A673 (cell line): ENCODE measurements at regions not wholly inside any gene's neighbourhood (a gene's known extent, or its start where the extent isn't known, plus 50 kb on each side); places are given as distances from the start of the nearest gene placed in this dataset.

ENCODE experiments used
- BruUV-seq: library from RNA; stranded (reverse); fragments of 400-500 nt; replicated peaks from 2 replicates; lab custom pipeline; 2021; lab: Mats Ljungman, UMichigan
- CTCF ChIA-PET: fragments of 300-600 bp; sonication (Branson Sonifier 250); formaldehyde crosslinking; loops from one replicate; lab custom pipeline; 2022; ENCODE audit warnings: antibody characterized with exemption; lab: Charles Lee
- POLR2A ChIA-PET: fragments of 300-600 bp; sonication (Branson Sonifier 250); formaldehyde crosslinking; loops from one replicate; lab custom pipeline; 2022; ENCODE audit warnings: antibody characterized with exemption; ENCODE audit not compliant: low non-redundant PET; lab: Charles Lee
- DNase-seq: peaks from one replicate; pipeline ENCODE4 v3.0.0-alpha.2; 2015; ENCODE audit warnings: low spot score
- H3K27ac ChIP-seq: fragments of 200-600 bp; sonication (generic); 2 replicates; pipeline ENCODE4 v1.5.1; 2016; ENCODE audit warnings: mixed run types, low read depth, mild to moderate bottlenecking, mixed read lengths, antibody characterized with exemption, low read length; ENCODE audit not compliant: poor library complexity, severe bottlenecking
- H3K27me3 ChIP-seq: fragments of 200-600 bp; sonication (generic); replicated peaks from 2 replicates; pipeline ENCODE4 v1.6.1; 2017; ENCODE audit warnings: mixed run types, low read depth, mild to moderate bottlenecking, mixed read lengths, antibody characterized with exemption, low read length; ENCODE audit not compliant: insufficient read depth, poor library complexity
- H3K36me3 ChIP-seq: fragments of 200-600 bp; sonication (generic); 2 replicates; pipeline ENCODE4 v1.6.1; 2016; ENCODE audit warnings: mixed run types, mild to moderate bottlenecking, mixed read lengths, antibody characterized with exemption, low read length; ENCODE audit not compliant: insufficient read depth, poor library complexity, severe bottlenecking
- H3K4me1 ChIP-seq: fragments of 200-600 bp; sonication (generic); 2 replicates; pipeline ENCODE4 v1.6.1; 2017; ENCODE audit warnings: mixed run types, mild to moderate bottlenecking, mixed read lengths, antibody characterized with exemption, low read length; ENCODE audit not compliant: insufficient read depth, poor library complexity, severe bottlenecking
- H3K4me3 ChIP-seq: fragments of 200-600 bp; sonication (generic); 2 replicates; pipeline ENCODE4 v1.5.1; 2016; ENCODE audit warnings: low read depth, mixed run types, mild to moderate bottlenecking, mixed read lengths, low read length; ENCODE audit not compliant: poor library complexity, severe bottlenecking
- H3K9me3 ChIP-seq: fragments of 200-600 bp; sonication (generic); 2 replicates; pipeline ENCODE4 v1.6.1; 2016; ENCODE audit warnings: mixed run types, low read depth, mild to moderate bottlenecking, mixed read lengths, antibody characterized with exemption, low read length; ENCODE audit not compliant: poor library complexity, severe bottlenecking
- EZH2 ChIP-seq: fragments of 200-600 bp; sonication (generic); IDR thresholded peaks from 2 replicates; pipeline ENCODE4 v1.6.1; 2017; ENCODE audit warnings: borderline replicate concordance, low read depth, mild to moderate bottlenecking, mixed read lengths, antibody characterized with exemption, low read length; ENCODE audit not compliant: poor library complexity, severe bottlenecking
- intact Hi-C: fragments of 100-400 bp; cut with micrococcal nuclease; formaldehyde crosslinking; loops from one replicate; pipeline ENCODE4 v1.10.0; 2022; ENCODE audit not compliant: unreplicated experiment
- TF ChIP-seq, protein P1 (sequence below): fragments of 300-800, 200-600 bp; sonication (generic); conservative IDR thresholded peaks from 2 replicates; pipeline ENCODE4 v1.5.1; 2017; ENCODE audit warnings: low read depth, mild to moderate bottlenecking, antibody characterized with exemption, low read length, moderate library complexity, mixed read lengths

DNA sequence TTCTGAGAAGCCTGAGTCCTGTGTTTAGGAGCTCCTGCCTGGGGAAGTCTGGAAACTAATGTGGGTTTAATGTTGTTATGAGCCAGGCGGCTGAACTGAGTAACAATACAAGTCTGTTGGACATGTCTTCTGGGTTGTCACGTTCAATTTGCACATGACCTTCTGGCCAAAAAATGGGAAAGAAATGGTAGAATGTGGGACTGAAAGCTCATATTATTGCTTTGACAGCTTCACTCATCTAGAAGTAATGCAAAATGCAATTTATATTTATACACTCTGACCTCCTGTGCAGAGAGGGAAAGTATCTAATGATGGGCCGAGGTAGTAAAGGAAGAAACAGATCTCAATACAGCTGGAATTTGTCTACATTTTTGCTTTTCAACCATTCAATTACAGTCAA, 75.8 kb downstream of the NR2F2 start:
- H3K4me1 ChIP-seq, result peaks cover 39% of the 10 kb centered on the region
- intact Hi-C loops, result no loop called here
- no peaks in the 10 kb centered on the region for H3K27me3 ChIP-seq
- no peak overlapping the region for H3K27ac ChIP-seq
- CTCF ChIA-PET, result no interaction called here
- POLR2A ChIA-PET, result interaction anchor here (0.6 kb wide), 1 partner anchor 75 kb away, joined by 7 read pairs; no protein-coding TSS in a partner anchor
- no peaks in the 10 kb centered on the region for H3K9me3 ChIP-seq
- no TSS peak for BruUV-seq
- H3K4me3 ChIP-seq, result no peak overlapping the region
- TF ChIP-seq, protein P1, sequence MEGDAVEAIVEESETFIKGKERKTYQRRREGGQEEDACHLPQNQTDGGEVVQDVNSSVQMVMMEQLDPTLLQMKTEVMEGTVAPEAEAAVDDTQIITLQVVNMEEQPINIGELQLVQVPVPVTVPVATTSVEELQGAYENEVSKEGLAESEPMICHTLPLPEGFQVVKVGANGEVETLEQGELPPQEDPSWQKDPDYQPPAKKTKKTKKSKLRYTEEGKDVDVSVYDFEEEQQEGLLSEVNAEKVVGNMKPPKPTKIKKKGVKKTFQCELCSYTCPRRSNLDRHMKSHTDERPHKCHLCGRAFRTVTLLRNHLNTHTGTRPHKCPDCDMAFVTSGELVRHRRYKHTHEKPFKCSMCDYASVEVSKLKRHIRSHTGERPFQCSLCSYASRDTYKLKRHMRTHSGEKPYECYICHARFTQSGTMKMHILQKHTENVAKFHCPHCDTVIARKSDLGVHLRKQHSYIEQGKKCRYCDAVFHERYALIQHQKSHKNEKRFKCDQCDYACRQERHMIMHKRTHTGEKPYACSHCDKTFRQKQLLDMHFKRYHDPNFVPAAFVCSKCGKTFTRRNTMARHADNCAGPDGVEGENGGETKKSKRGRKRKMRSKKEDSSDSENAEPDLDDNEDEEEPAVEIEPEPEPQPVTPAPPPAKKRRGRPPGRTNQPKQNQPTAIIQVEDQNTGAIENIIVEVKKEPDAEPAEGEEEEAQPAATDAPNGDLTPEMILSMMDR, result no peak
- TF ChIP-seq EZH2, result no peak
- DNase-seq, result no peak
- no peaks in the 10 kb centered on the region for H3K36me3 ChIP-seq

DNA sequence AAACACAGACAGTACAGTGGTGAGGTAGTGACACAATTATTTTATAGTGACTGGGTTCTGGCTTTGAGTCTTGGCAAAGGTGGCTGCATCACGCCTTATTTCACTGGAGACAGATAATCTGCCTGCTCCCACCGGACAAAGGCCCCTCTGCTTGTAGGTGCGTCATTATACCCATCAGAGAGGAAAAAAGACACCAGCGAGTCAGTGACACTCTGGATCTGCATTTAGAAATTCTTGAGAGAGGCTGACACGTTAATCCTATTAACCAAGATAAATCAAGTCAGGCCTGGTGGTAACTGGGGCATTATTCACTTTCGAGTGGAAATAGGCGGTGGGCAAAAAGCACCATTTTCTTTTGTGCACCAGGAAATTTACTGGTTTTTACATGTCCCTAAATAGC, 76.2 kb downstream of the NR2F2 start:
- ChIA-PET POLR2A (interaction anchor here (0.6 kb wide), 1 partner anchor 75 kb away, joined by 7 read pairs; no protein-coding TSS in a partner anchor), CTCF (no interaction called here)
- no peaks in the 10 kb centered on the region for H3K9me3 ChIP-seq
- no peaks in the 10 kb centered on the region for H3K36me3 ChIP-seq
- intact Hi-C loops, result no loop called here
- peak overlapping the region; percentile 22 for H3K27ac ChIP-seq
- H3K27me3 ChIP-seq, result no peaks in the 10 kb centered on the region
- peak; percentile 72 for DNase-seq
- H3K4me3 ChIP-seq, result no peak overlapping the region
- TF ChIP-seq, protein P1, result no peak
- TF ChIP-seq EZH2, result no peak
- H3K4me1 ChIP-seq, result peaks cover 40% of the 10 kb centered on the region
- BruUV-seq, result no TSS peak

DNA sequence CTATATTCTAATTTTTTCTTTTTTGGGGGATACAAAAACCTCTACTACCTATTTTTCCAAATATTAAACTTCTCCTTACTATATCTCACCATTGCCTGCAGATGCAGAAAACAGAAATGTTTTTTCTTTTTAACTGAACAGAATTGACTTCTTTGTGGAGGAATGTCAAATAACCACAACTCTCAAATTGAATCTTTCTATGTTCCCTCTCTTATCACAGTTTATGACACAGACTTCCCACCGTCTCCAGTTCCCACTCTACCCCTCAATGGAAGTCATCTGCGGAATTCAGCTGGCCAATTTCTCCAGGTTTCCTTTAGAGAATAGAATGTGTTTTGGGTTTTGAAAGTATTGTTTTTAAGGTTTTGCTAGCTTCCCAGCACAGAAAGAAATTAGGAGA, 77.0 kb downstream of the NR2F2 start:
- H3K36me3 ChIP-seq, result no peaks in the 10 kb centered on the region
- intact Hi-C loops, result no loop called here
- TF ChIP-seq, protein P1, result no peak
- TF ChIP-seq EZH2, result no peak
- DNase-seq, result no peak
- H3K4me1 ChIP-seq, result peaks cover 41% of the 10 kb centered on the region
- no peaks in the 10 kb centered on the region for H3K9me3 ChIP-seq
- CTCF ChIA-PET, result no interaction called here
- H3K27ac ChIP-seq, result peak overlapping the region; percentile 22
- BruUV-seq, result no TSS peak
- H3K4me3 ChIP-seq, result no peak overlapping the region
- H3K27me3 ChIP-seq, result no peaks in the 10 kb centered on the region
- POLR2A ChIA-PET, result no interaction called here
